T-helper 1 cell (primary cell): ENCODE measurements at regions not wholly inside any gene's neighbourhood (a gene's known extent, or its start where the extent isn't known, plus 50 kb on each side); places are given as distances from the start of the nearest gene placed in this dataset.

Source experiments
- DNase-seq, 5 donors: peaks; one replicate each; pipeline ENCODE4 v3.0.0-alpha.2; 2012 to 2020

GRCh38 chr20:43863821-43864544, 50.7 kb upstream of the TOX2 start:
- no peak for DNase-seq

GRCh38 chr20:43863330-43863729, 51.3 kb upstream of the TOX2 start:
- DNase-seq: no peak

GRCh38 chr20:43862438-43862837, 52.2 kb upstream of the TOX2 start:
- DNase-seq: no peak

- no peak for DNase-seq
These were observed 54.7 kb upstream of the TOX2 start for GRCh38 chr20:43859994-43860393.

- DNase-seq: no peak
These were observed 56.7 kb upstream of the TOX2 start for GRCh38 chr20:43857932-43858331.

GRCh38 chr20:43857127-43857526, 57.5 kb upstream of the TOX2 start:
- DNase-seq: no peak

GRCh38 chr20:43855803-43856202, 58.8 kb upstream of the TOX2 start:
- DNase-seq: no peak

- DNase-seq: no peak
These were observed 60.7 kb upstream of the TOX2 start for GRCh38 chr20:43853918-43854317.

GRCh38 chr20:43853174-43853803, 61.4 kb upstream of the TOX2 start:
- DNase-seq: no peak

GRCh38 chr20:43849496-43850186, 65.0 kb upstream of the TOX2 start:
- no peak for DNase-seq

GRCh38 chr20:43846516-43846905, 68.1 kb upstream of the TOX2 start:
- no peak for DNase-seq

GRCh38 chr20:43844778-43845614, 69.7 kb upstream of the TOX2 start:
- peak in 1 of 5 donors; percentile 20 for DNase-seq

GRCh38 chr20:43843965-43844660, 70.5 kb upstream of the TOX2 start:
- no peak for DNase-seq

GRCh38 chr20:43843096-43843964, 71.3 kb upstream of the TOX2 start:
- DNase-seq: no peak

- no peak for DNase-seq
These were observed 72.3 kb upstream of the TOX2 start for GRCh38 chr20:43842126-43843020.

GRCh38 chr20:43840382-43841070, 74.1 kb upstream of the TOX2 start:
- peak in 2 of 5 donors; percentile 7 to 83 for DNase-seq

GRCh38 chr20:43839793-43840199, 74.9 kb upstream of the TOX2 start:
- DNase-seq: peak in 1 of 5 donors; percentile 85

GRCh38 chr20:43838703-43839060, 76.0 kb upstream of the TOX2 start:
- peak in 1 of 5 donors; percentile 59 for DNase-seq

- no peak for DNase-seq
These were observed 76.6 kb upstream of the TOX2 start for GRCh38 chr20:43837856-43838702.
